ENCODE measurements at regions not wholly inside any gene's neighbourhood (a gene's known extent, or its start where the extent isn't known, plus 50 kb on each side); places are given as distances from the start of the nearest gene placed in this dataset.

GRCh38 chr9:86795047-86795442, 152.3 kb downstream of the GAS1 start:
- no peak for DNase-seq

- DNase-seq, result no peak
These were observed 152.8 kb downstream of the GAS1 start for GRCh38 chr9:86794391-86795046.

DNA sequence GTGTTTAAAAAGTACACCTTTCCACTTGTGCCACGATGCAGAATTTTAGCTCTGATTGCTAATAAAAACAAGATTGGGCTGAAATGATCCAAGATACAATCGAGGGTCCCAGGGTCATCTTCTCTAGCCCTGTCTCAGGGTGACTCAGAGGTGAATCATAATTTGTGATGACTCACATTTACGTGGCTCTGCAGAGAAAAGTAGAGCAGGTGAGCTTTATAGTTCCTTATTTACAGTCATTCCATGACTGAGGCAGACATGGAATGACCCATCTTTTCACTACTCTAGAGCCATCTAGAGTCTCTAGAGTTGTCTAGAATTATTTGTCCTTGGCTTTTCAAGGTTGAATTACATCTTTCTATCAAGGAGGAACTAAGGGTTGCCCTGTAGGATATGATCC, 155.2 kb downstream of the GAS1 start:
- DNase-seq, result no peak

DNA sequence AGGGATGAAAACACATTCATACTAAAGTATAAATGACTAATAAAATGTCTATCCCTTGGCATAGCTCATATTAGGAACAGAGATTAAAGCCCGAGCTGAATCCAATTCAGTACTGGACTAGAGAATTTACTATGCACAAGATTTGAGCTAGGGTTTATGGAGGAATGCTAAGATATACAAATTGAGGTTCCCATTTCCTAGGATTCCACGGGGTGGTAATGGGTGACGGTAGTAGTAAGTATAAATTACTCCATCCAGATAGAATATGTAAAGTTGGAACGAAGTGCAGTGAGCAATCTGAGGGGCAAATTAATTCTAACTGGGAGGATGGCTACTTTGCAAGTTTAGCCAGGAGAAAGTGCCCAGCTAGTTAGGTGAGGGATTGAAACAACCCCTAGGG, 156.5 kb downstream of the GAS1 start:
- no peak for DNase-seq

DNA sequence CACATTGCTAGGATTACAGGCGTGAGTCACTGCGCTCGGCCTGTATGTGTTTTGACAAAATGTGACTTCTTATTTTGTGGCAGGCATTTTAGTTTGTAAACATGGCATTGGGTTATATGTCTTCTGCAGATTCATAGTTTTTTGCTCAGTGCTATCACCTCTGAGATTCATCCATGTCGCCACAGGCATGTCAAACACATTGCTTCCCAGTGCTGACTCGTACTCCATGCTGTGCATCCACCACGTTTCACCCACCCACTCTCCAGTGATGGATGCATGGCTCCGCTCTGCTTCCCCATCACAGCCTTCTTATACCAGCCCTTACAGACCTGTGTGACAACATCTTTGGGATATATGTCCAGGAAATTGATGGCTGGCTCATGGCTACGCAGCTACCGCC, 158.8 kb downstream of the GAS1 start:
- DNase-seq, result no peak

GRCh38 chr9:86783884-86784283, 163.4 kb downstream of the GAS1 start:
- DNase-seq, result no peak

GRCh38 chr9:86782831-86783230, 164.5 kb downstream of the GAS1 start:
- DNase-seq, result no peak

DNA sequence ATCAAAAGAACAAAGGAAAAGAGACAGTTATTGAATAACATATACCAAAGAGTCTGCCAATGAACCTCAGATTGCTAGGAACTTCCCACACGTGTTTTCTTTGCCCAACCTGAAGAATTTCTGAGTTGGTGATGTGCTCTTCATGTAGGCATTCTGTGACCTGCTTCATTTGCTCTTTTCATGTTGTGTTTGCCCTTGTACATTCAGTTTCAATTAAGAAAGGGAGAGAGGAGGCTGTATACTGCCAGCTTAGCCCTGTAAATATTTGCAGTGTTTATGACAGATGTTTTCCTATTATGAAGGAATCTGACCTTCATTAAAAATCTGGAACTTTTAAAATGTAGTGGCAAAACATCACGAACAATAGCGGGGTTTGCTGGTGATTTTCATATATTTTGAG, 168.5 kb downstream of the GAS1 start:
- DNase-seq, result no peak

DNA sequence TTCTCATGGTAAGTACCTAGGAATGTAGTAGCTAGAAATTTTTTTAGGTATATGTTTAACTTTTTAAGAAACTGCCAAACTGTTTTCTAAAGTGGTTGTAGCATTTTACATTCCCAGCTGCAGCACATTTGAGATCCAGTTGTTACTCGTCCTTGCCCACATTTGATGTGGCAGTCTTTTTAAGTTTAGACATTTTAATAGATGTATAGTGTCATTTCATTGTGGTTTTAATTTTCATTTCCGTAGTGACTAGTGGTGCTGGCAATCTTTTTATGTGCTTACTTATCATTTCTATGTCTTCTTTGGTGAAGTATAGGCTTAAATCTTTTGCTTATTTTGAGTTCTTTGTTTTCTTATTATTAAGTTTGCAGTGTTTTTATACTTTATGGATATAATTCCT, 171.6 kb downstream of the GAS1 start:
- no peak for DNase-seq

DNA sequence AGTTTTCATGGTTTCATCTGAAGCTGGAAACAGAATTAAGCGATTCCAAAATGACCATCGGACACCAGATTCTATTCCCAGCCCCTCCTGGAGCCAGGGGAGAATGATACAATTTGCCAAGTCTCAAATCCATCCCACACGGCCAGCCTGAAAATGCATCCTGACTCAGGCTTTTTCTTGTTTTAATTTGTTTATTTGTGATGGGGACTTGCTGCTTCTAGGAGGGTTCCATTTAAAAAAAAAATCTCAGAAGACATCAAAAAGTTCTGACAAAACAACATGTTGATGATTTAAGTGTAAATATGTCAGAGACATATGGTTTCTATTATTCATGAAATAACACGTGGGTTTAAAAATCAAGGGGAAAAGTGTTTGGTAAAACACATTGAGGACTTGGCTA, 173.2 kb downstream of the GAS1 start:
- DNase-seq, result no peak

- DNase-seq, result no peak
These were observed 173.8 kb downstream of the GAS1 start for GRCh38 chr9:86773422-86773945.

- no peak for DNase-seq
These were observed 174.7 kb downstream of the GAS1 start for GRCh38 chr9:86772635-86772993.

GRCh38 chr9:86771941-86772634, 175.2 kb downstream of the GAS1 start:
- no peak for DNase-seq

- no peak for DNase-seq
These were observed 175.9 kb downstream of the GAS1 start for GRCh38 chr9:86771420-86771819.

- DNase-seq, result no peak
These were observed 178.6 kb downstream of the GAS1 start for GRCh38 chr9:86768709-86769108.

DNA sequence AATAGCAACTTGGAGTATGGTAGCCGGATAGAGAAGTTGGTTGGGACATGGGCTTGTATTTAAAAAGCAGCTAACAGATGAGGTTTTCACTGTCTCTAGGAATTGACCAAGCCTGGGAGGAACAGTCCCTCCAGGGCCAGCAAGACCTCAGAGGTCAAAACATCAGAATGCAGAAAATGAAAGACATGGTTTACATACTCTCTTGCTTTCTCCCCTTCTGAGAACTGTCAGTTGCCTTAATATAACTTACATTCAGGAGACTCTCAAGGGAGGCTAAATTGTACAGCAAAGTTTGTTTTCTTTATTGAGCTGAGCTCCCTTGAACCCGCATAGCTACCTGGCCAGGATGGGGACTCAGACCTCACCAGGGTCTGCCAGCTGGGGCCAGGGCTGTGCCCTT, 179.3 kb downstream of the GAS1 start:
- DNase-seq, result no peak

DNA sequence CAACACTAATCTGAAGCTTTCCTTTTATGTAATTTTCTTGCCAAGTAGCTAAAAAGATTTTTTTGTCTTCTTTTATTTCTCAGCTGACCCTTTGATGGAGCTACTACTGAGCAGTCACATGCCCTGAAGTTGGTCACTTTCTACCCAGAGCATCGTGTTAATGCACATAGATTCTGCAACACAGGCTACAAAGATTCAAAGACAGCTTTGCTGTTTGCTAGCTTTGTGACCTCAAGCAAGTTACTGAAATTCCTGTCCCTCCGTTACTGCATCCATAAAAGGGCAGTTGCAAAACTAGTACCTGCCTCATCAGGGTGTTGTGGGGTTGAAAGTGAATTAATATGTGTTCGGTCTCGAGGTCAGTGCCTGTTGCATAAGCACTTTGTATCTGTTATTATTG, 179.9 kb downstream of the GAS1 start:
- DNase-seq, result no peak

DNA sequence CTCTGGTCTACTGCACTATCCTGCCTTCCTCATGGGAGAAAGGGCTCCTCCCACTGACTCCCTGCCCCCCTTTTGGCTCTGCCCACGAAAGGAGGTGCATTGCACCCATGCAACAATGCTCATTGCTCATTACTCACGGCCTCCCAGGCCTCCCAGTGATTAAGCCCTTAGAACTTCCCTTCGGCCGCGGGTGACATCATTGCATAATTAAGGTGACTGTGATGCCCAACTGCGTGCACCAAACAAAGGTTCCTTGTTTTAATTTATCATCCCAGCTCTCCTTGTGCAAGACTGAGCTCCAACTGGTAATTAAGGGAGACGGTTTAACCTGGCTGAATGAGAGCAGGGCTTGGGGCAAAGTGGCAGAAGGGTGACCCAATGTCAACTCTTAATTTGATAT, 180.4 kb downstream of the GAS1 start:
- no peak for DNase-seq

GRCh38 chr9:86766511-86766910, 180.8 kb downstream of the GAS1 start:
- DNase-seq, result no peak

GRCh38 chr9:86765746-86766430, 181.4 kb downstream of the GAS1 start:
- DNase-seq, result no peak

DNA sequence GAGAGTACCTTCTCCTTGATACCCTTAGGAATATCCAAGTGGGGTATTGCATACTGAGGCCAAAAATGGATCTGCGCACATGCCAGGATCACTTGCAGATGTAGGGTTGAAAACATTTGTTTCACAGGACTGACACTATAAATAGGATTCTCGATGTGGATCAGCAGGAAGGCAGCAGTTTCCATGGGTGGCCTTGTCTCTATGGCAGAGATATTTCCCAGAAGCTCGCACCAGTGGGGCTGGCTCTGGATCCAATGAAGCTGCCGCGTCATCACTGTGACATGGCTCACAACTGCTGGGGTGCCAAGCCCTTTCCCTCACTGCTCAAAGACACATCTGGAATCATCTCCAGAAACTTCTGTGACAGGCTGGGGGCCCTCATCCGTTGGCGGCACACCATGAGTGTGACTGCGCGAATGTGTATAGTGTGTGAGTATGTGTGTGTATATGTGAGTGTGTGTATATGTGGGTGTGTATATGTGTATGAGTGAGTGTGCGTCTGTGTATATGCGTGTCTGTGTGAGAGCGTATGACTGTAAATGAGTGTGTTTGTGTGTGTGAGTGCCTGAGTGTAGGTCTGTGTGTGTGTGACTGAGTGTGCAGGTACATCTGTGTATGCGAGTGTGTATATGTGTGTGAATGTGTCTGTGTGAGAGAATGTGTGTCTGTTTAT, 182.5 kb downstream of the GAS1 start:
- no peak for DNase-seq

DNA sequence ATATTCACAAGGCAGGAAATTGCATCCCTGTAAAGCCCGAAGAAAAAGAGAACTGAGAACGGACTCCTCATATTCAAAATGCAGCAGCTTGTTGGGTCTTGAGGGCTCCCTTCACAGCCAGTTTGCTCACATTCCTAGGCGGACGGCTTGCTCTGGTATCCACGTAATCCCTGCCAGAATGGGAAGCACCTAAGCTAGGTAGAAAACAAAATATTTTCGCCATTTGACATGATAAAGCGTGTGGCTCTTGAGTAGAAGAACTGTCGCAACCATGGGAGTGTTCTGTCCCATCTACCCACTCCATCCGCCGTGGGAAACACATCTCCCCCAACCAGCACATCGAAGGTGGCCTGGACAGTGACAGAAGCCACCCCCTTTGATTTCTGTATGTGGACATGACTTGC, 183.1 kb downstream of the GAS1 start:
- DNase-seq, result no peak

- DNase-seq, result no peak
These were observed 183.5 kb downstream of the GAS1 start for GRCh38 chr9:86763791-86764190.

DNA sequence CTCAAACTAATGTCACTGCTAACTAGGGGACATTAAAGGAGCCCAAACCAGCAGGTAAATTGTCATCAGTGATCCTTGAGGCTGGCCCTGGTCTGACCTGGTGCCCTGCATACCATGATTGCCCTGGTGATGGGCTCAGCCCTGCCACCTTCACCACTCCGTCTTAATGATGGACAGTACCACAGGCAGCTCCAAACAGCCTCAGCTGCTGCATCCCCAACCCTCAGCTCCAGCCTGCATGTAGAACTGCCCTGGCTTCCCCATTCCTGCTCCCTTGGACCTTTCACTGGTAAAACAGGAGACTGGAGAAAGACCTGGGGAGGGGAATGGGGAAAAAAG, 190.0 kb downstream of the GAS1 start:
- no peak for DNase-seq
